Mesothelial cell of epicardium (in vitro differentiated cells): ENCODE measurements at regions not wholly inside any gene's neighbourhood (a gene's known extent, or its start where the extent isn't known, plus 50 kb on each side); places are given as distances from the start of the nearest gene placed in this dataset.

ENCODE experiments used
- DNase-seq, 2 experiments: peaks; one replicate each; pipeline ENCODE4 v3.0.0; 2021; ENCODE audit warnings: low spot score in 2 of 2; ENCODE audit not compliant: unreplicated experiment in 2 of 2
- H3K27ac Mint-ChIP-seq: 2 replicates; pipeline ENCODE4 v1.8.0; 2021; ENCODE audit warnings: mixed read lengths
- H3K27me3 Mint-ChIP-seq: 2 replicates; pipeline ENCODE4 v1.8.0; 2021; ENCODE audit warnings: low read depth, mixed read lengths
- H3K36me3 Mint-ChIP-seq: 2 replicates; pipeline ENCODE4 v1.8.0; 2021; ENCODE audit warnings: mixed read lengths
- H3K4me1 Mint-ChIP-seq: 2 replicates; pipeline ENCODE4 v1.8.0; 2021; ENCODE audit warnings: mixed read lengths
- H3K4me3 Mint-ChIP-seq: 2 replicates; pipeline ENCODE4 v1.8.0; 2021; ENCODE audit warnings: mild to moderate bottlenecking, moderate library complexity, mixed read lengths
- H3K9me3 Mint-ChIP-seq: 2 replicates; pipeline ENCODE4 v1.8.0; 2021; ENCODE audit warnings: mixed read lengths
- CTCF ChIP-seq: fragments of 200-600 bp; sonication (generic); IDR thresholded peaks from one replicate; pipeline ENCODE4 v1.5.0; 2021; ENCODE audit warnings: antibody characterized with exemption; ENCODE audit not compliant: unreplicated experiment

- TF ChIP-seq CTCF: no peak
Observed at GRCh38 chr2:149841396-149841795, 253.8 kb upstream of the MMADHC start.

GRCh38 chr2:149832324-149832723 lies 244.7 kb upstream of the MMADHC start:
- peaks cover 20% of the 10 kb centered on the region for H3K36me3 Mint-ChIP-seq
- no peak overlapping the region for H3K27ac Mint-ChIP-seq
- no peaks in the 10 kb centered on the region for H3K4me1 Mint-ChIP-seq
- peaks cover 32% of the 10 kb centered on the region for H3K9me3 Mint-ChIP-seq
- no peak overlapping the region for H3K4me3 Mint-ChIP-seq
- no peak for TF ChIP-seq CTCF
- H3K27me3 Mint-ChIP-seq: no peaks in the 10 kb centered on the region
- DNase-seq: no peak

More at GRCh38 chr2:149841396-149841795, 253.8 kb upstream of the MMADHC start:
- Mint-ChIP-seq H3K4me1 (peaks cover 4% of the 10 kb centered on the region), H3K9me3 (peaks cover 15% of the 10 kb centered on the region), H3K27ac (no peak overlapping the region), H3K36me3 (peaks cover 12% of the 10 kb centered on the region), H3K27me3 (no peaks in the 10 kb centered on the region), H3K4me3 (no peak overlapping the region)
- DNase-seq: no peak

GRCh38 chr2:149828520-149829210 lies 241.1 kb upstream of the MMADHC start:
- Mint-ChIP-seq H3K4me1 (peaks cover 6% of the 10 kb centered on the region), H3K27ac (no peak overlapping the region), H3K27me3 (no peaks in the 10 kb centered on the region), H3K4me3 (no peak overlapping the region), H3K36me3 (peaks cover 2% of the 10 kb centered on the region), H3K9me3 (peaks cover 7% of the 10 kb centered on the region)
- no peak for TF ChIP-seq CTCF
- no peak for DNase-seq

GRCh38 chr2:149827585-149828126 lies 240.1 kb upstream of the MMADHC start:
- no peak overlapping the region for H3K4me3 Mint-ChIP-seq
- DNase-seq: no peak
- H3K27ac Mint-ChIP-seq: no peak overlapping the region
- H3K36me3 Mint-ChIP-seq: peaks cover 4% of the 10 kb centered on the region
- TF ChIP-seq CTCF: no peak
- peaks cover 13% of the 10 kb centered on the region for H3K9me3 Mint-ChIP-seq
- no peaks in the 10 kb centered on the region for H3K27me3 Mint-ChIP-seq
- H3K4me1 Mint-ChIP-seq: peaks cover 6% of the 10 kb centered on the region

- H3K27me3 Mint-ChIP-seq: no peaks in the 10 kb centered on the region
- no peak for DNase-seq
- peaks cover 6% of the 10 kb centered on the region for H3K4me1 Mint-ChIP-seq
- no peak overlapping the region for H3K4me3 Mint-ChIP-seq
- no peak overlapping the region for H3K27ac Mint-ChIP-seq
- TF ChIP-seq CTCF: no peak
- H3K9me3 Mint-ChIP-seq: peaks cover 15% of the 10 kb centered on the region
- peaks cover 5% of the 10 kb centered on the region for H3K36me3 Mint-ChIP-seq
Observed at GRCh38 chr2:149826471-149827125, 239.0 kb upstream of the MMADHC start.
